A673 (cell line): ENCODE measurements at regions not wholly inside any gene's neighbourhood (a gene's known extent, or its start where the extent isn't known, plus 50 kb on each side); places are given as distances from the start of the nearest gene placed in this dataset.

Experiments
- BruUV-seq: library from RNA; stranded (reverse); fragments of 400-500 nt; replicated peaks from 2 replicates; lab custom pipeline; 2021; lab: Mats Ljungman, UMichigan
- CTCF ChIA-PET: fragments of 300-600 bp; sonication (Branson Sonifier 250); formaldehyde crosslinking; loops from one replicate; lab custom pipeline; 2022; ENCODE audit warnings: antibody characterized with exemption; lab: Charles Lee
- POLR2A ChIA-PET: fragments of 300-600 bp; sonication (Branson Sonifier 250); formaldehyde crosslinking; loops from one replicate; lab custom pipeline; 2022; ENCODE audit warnings: antibody characterized with exemption; ENCODE audit not compliant: low non-redundant PET; lab: Charles Lee
- DNase-seq: peaks from one replicate; pipeline ENCODE4 v3.0.0-alpha.2; 2015; ENCODE audit warnings: low spot score
- H3K27ac ChIP-seq: fragments of 200-600 bp; sonication (generic); 2 replicates; pipeline ENCODE4 v1.5.1; 2016; ENCODE audit warnings: mixed run types, low read depth, mild to moderate bottlenecking, mixed read lengths, antibody characterized with exemption, low read length; ENCODE audit not compliant: poor library complexity, severe bottlenecking
- H3K27me3 ChIP-seq: fragments of 200-600 bp; sonication (generic); replicated peaks from 2 replicates; pipeline ENCODE4 v1.6.1; 2017; ENCODE audit warnings: mixed run types, low read depth, mild to moderate bottlenecking, mixed read lengths, antibody characterized with exemption, low read length; ENCODE audit not compliant: insufficient read depth, poor library complexity
- H3K36me3 ChIP-seq: fragments of 200-600 bp; sonication (generic); 2 replicates; pipeline ENCODE4 v1.6.1; 2016; ENCODE audit warnings: mixed run types, mild to moderate bottlenecking, mixed read lengths, antibody characterized with exemption, low read length; ENCODE audit not compliant: insufficient read depth, poor library complexity, severe bottlenecking
- H3K4me1 ChIP-seq: fragments of 200-600 bp; sonication (generic); 2 replicates; pipeline ENCODE4 v1.6.1; 2017; ENCODE audit warnings: mixed run types, mild to moderate bottlenecking, mixed read lengths, antibody characterized with exemption, low read length; ENCODE audit not compliant: insufficient read depth, poor library complexity, severe bottlenecking
- H3K4me3 ChIP-seq: fragments of 200-600 bp; sonication (generic); 2 replicates; pipeline ENCODE4 v1.5.1; 2016; ENCODE audit warnings: low read depth, mixed run types, mild to moderate bottlenecking, mixed read lengths, low read length; ENCODE audit not compliant: poor library complexity, severe bottlenecking
- H3K9me3 ChIP-seq: fragments of 200-600 bp; sonication (generic); 2 replicates; pipeline ENCODE4 v1.6.1; 2016; ENCODE audit warnings: mixed run types, low read depth, mild to moderate bottlenecking, mixed read lengths, antibody characterized with exemption, low read length; ENCODE audit not compliant: poor library complexity, severe bottlenecking
- CTCF ChIP-seq: fragments of 300-800, 200-600 bp; sonication (generic); conservative IDR thresholded peaks from 2 replicates; pipeline ENCODE4 v1.5.1; 2017; ENCODE audit warnings: low read depth, mild to moderate bottlenecking, antibody characterized with exemption, low read length, moderate library complexity, mixed read lengths
- EZH2 ChIP-seq: fragments of 200-600 bp; sonication (generic); IDR thresholded peaks from 2 replicates; pipeline ENCODE4 v1.6.1; 2017; ENCODE audit warnings: borderline replicate concordance, low read depth, mild to moderate bottlenecking, mixed read lengths, antibody characterized with exemption, low read length; ENCODE audit not compliant: poor library complexity, severe bottlenecking
- intact Hi-C: fragments of 100-400 bp; cut with micrococcal nuclease; formaldehyde crosslinking; loops from one replicate; pipeline ENCODE4 v1.10.0; 2022; ENCODE audit not compliant: unreplicated experiment

GRCh38 chr12:89799316-89799715 lies 90.7 kb upstream of the ATP2B1 start:
- CTCF ChIA-PET, result no interaction called here
- Histone ChIP-seq H3K27ac (no peak overlapping the region), H3K4me1 (no peaks in the 10 kb centered on the region), H3K36me3 (no peaks in the 10 kb centered on the region), H3K9me3 (no peaks in the 10 kb centered on the region), H3K27me3 (no peaks in the 10 kb centered on the region), H3K4me3 (no peak overlapping the region)
- no peak for DNase-seq
- BruUV-seq, result no TSS peak
- TF ChIP-seq CTCF (no peak), EZH2 (no peak)
- intact Hi-C loops, result no loop called here
- POLR2A ChIA-PET, result interaction anchor here (0.6 kb wide), 2 partner anchors 97 to 520 kb away, joined by 3 to 4 read pairs; no protein-coding TSS in a partner anchor

- Histone ChIP-seq H3K36me3 (no peaks in the 10 kb centered on the region), H3K27ac (no peak overlapping the region), H3K27me3 (no peaks in the 10 kb centered on the region), H3K4me1 (no peaks in the 10 kb centered on the region), H3K4me3 (no peak overlapping the region), H3K9me3 (no peaks in the 10 kb centered on the region)
- no TSS peak for BruUV-seq
- POLR2A ChIA-PET, result no interaction called here
- CTCF ChIA-PET, result no interaction called here
- intact Hi-C loops, result no loop called here
- TF ChIP-seq CTCF, result no peak
- no peak for TF ChIP-seq EZH2
- DNase-seq, result no peak
Measured at GRCh38 chr12:89797436-89797835, 88.8 kb upstream of the ATP2B1 start.

DNA sequence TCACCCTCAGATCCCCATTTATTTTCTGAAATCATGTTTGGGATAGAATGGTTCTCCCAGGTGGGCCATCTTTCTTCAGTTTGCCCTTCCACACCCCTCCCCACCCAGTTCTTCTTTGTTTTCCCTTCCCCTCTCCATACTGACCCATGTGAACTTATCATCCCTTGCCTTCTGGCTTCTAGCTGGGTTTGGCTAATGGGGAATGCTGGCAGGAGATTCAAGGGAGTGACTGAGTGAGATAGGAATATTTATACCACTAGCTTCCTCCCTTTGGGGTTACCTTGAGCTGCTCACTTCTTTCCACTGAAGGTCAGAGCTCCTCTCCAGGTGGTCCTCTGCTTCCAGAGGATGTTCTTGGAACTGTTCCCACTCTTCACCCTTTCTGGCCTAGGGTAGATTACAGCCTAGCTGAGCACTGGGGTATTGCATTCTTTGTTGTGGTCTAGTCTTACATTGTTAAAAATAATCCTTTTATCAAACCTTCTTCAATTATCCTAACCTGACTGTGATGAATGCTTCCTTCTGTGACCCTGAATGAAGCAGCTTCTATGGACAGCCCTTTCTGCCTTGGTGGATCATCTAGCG lies 88.3 kb upstream of the ATP2B1 start:
- H3K4me3 ChIP-seq, result no peak overlapping the region
- H3K36me3 ChIP-seq, result no peaks in the 10 kb centered on the region
- TF ChIP-seq EZH2, result no peak
- no peak for TF ChIP-seq CTCF
- intact Hi-C loops, result no loop called here
- CTCF ChIA-PET, result no interaction called here
- H3K4me1 ChIP-seq, result no peaks in the 10 kb centered on the region
- H3K27ac ChIP-seq, result no peak overlapping the region
- POLR2A ChIA-PET, result no interaction called here
- BruUV-seq, result no TSS peak
- no peaks in the 10 kb centered on the region for H3K9me3 ChIP-seq
- no peak for DNase-seq
- H3K27me3 ChIP-seq, result no peaks in the 10 kb centered on the region
